GM21367 (cell line): ENCODE measurements at regions not wholly inside any gene's neighbourhood (a gene's known extent, or its start where the extent isn't known, plus 50 kb on each side); places are given as distances from the start of the nearest gene placed in this dataset.
"Not testable (repeated sequence)": the region's sequence is repeated elsewhere in the genome, so short reads cannot be mapped to it uniquely, and the experiment has no call there.

Experiments
- ATAC-seq: cut with Tn5 transposase; IDR thresholded peaks from one replicate; pipeline ENCODE4 v1.9.1; 2021; ENCODE audit not compliant: unreplicated experiment

- no peak for ATAC-seq
These were observed 573.2 kb upstream of the PCDH20 start for GRCh38 chr13:61988810-61989209.

DNA sequence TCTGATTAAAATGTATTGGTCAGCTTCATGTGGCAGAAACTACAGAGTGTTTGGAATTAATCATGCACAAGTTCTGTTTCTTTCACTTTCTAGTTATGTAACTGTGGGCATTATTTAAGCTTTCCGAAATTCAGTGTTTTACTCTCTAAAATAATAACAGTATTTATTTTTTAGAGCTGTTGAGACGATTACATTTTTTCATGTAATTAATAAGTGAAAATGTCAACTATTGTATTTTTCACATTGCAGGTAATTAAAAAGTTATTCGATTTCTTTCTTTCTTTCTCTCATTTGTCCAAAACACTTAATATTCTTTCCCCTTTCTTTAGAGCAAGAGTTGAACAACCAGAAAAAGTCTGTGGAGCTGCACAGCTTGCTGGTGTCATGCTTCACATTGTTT lies 559.4 kb upstream of the PCDH20 start:
- ATAC-seq: no peak

GRCh38 chr13:61965756-61966155 lies 550.1 kb upstream of the PCDH20 start:
- ATAC-seq: no peak

DNA sequence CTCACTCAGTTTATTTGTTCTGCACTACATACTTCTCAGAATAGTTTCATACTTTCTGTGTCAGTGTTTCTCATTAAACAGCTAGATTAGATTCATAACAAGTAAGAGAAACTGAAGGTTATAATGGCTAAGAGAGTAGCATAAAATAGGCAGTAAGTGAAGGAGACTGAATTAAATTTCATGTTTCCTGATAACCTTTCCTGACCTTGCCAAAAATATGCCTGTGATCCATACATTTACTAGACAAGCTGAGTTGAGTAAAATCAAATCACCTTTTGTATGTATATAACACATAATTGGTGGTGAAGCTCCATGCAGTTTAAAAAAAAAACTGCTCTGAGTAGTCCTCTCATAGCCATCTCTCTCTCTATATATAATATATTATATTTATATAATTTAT lies 545.3 kb upstream of the PCDH20 start:
- ATAC-seq: no peak

DNA sequence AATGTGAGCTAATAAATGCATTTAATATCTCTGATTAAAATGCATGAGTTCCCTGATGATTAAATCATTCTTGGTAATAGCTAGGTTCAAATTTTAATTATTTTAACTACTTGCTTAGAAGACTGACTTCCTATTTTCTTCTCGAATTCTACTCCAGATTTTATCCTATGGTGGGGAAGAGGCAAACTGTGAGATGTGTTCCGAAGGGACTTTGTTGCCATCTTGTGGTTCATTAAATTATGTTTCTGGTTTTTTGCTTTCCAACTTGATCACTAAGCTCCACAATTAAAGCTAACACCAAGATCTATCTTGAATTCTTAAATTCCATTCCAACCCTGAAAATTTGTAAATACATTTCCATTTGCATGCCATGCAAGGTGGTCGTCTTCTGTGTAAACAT lies 538.4 kb upstream of the PCDH20 start:
- no peak for ATAC-seq

DNA sequence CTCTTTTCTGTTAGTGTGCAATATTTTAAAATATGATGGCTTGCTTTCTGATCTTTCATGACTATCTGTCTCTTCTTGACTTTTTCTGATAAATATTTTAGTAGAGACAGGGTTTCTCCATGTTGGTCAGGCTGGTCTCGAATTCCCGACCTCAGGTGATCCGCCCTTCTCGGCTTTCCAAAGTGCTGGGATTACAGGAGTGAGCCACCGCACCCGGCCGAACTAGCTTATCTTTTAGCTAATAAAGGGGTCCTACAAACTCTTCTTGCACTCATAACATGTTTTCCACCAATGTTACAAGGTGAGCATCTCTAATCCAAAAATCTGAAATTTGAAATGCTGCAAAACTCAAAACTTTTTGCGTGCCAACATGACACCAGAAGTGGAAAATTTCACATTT lies 535.2 kb upstream of the PCDH20 start:
- ATAC-seq: no peak

GRCh38 chr13:61944329-61944929 lies 528.8 kb upstream of the PCDH20 start:
- no peak for ATAC-seq

DNA sequence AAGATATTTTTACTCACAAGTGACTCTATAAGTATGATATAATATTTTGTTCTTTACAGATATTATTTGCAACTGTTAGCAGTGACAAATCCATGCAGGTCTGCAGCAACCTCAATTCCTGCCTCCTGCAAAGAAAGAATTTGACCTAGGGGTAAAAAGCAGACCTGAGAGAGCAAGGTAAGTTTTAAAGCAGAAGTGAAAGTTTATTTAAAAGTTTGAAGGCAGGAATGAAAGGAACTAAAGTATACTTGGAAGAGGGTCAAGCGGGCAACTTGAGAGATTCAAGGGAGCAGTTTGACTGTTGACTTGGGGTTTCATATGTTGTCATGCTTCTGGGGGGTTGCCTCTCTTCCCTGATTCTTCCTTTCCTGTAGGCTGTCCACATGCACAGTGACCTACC lies 520.1 kb upstream of the PCDH20 start:
- ATAC-seq: no peak

DNA sequence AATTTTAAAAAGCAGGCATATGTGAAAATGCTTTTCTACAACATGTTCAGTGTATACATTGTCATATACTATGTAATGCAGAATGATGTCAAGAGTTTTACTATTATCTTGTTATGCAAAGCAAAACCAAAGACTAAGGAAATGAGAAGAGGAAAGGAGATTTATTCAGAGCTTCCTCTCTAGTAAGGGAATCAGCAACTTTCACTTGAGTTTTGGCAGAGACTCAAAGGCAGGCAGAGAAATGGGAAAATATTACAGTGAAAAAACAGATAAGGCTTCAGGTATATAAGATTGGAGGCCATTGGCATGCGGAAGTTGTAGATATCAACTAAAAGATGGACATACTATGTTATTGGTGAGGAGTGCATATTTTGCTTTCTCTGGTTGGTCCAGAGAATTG lies 512.0 kb upstream of the PCDH20 start:
- ATAC-seq: no peak

GRCh38 chr13:61918841-61919240 lies 503.2 kb upstream of the PCDH20 start:
- no peak for ATAC-seq

- no peak for ATAC-seq
These were observed 500.8 kb upstream of the PCDH20 start for GRCh38 chr13:61916483-61916882.

- no peak for ATAC-seq
These were observed 497.5 kb upstream of the PCDH20 start for GRCh38 chr13:61913183-61913582.

DNA sequence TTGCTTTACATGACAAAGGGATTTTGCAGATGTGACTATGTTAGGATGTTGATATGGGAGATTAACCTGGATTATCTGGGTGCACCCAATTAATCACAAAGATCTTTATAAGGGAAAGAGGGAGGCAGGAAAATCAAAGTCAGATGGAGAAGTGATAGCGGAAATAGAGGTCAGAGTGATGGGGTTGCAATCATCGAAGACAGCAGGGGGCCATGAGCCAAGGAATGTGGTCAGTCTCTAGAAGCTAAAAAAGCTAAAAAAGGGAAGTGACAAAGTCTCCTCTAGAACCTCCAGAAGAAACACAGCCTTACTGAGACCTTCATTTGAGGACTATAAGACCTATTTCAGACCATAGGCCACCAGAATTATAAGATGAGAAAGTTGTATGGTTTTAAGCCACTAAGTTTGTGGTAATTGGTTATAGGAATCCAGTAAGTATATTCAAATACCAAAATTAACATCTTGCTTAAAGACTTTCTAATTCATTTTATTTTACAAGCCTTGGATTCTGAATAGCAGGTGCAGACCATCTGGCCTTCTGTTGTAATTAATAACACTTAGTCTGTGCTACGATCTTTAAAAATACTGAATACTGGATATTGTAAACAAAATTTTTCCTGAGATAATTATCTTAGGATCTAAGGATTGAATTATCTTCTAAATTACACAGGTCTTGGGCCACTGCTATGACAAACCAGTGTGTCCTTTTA lies 493.4 kb upstream of the PCDH20 start:
- ATAC-seq: no peak

DNA sequence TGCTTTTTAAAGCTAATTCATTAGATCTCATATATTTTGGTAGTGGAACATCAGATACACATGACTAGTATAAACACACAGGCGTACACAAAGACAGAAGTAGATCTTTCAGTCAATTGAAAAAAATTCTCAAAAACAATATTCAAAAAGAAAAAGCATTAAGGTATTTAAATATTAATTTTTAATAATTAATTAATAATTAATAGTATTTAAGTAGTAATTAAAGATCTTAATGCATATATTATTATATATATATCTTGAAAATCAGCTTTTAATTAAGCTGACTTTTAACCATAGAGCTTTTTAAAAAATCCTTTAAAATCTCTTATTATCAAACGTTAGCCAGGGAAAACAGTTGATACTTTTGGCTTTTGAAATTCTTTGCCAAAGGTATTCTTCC lies 489.4 kb upstream of the PCDH20 start:
- ATAC-seq: no peak

DNA sequence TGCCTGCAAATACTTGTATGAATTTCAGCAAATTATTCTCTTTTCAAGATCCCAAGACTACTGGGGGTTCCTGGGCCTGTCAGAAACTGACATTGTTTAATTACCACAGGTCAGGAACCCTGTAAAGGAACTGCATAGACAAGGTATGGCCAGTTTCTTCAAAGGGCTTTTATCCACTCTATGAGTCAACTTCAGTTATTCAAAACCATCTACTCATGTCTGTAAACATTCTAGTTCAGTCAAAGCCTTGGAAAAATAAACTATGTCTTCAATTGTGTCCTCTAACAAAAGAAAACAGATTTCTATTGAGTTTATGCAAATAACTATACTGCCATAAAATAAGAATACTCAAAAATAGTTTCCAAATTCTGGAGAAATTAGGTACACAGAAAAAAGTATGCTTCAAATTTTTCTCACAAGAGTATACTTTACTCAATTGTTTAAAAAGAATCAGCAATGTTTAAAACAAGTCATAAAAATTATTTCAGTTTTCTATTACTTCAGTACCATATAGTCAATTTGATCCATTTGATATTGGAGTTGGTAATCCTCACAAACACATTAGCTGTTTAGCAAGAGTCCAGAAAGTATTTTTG lies 486.4 kb upstream of the PCDH20 start:
- ATAC-seq: no peak

DNA sequence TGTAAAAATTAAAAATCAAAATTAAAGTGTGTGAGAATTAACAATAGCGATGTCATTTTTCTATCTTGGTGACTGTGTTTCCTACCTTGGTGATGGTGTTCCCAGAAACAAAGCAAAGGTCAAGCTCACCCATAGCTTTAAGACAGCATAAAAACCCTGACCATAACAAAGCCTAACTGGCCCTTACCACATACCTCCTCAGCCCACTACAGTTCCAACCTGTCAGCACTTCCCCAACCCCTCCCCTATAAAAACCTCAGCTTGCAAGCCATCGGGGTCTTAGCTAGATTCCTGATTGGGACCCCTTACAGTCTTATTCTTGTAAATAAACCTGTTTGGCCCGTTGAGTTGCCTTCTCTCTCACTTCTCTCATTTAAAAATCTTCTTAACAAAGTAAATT lies 484.4 kb upstream of the PCDH20 start:
- no peak for ATAC-seq

GRCh38 chr13:61898207-61898606 lies 482.6 kb upstream of the PCDH20 start:
- no peak for ATAC-seq

GRCh38 chr13:61891401-61891800 lies 475.8 kb upstream of the PCDH20 start:
- no peak for ATAC-seq

DNA sequence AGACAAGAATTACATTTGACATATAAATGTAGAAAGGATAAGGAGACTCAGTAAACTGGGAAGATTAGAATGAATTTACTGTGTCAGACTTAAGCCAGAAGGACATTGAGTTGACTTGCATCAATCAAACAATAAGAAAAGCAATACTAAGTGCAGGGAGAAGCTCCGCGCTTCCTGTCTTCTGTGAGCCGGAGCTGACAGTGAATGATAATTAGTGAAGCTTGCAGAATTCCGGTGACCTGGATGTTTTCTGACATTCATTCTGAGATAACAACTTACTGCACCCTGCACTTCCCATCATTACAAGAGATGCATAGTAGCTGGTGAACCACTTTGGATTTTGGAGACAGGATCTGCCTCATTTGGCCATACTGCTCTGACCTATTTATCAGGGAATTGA lies 469.2 kb upstream of the PCDH20 start:
- ATAC-seq: no peak

DNA sequence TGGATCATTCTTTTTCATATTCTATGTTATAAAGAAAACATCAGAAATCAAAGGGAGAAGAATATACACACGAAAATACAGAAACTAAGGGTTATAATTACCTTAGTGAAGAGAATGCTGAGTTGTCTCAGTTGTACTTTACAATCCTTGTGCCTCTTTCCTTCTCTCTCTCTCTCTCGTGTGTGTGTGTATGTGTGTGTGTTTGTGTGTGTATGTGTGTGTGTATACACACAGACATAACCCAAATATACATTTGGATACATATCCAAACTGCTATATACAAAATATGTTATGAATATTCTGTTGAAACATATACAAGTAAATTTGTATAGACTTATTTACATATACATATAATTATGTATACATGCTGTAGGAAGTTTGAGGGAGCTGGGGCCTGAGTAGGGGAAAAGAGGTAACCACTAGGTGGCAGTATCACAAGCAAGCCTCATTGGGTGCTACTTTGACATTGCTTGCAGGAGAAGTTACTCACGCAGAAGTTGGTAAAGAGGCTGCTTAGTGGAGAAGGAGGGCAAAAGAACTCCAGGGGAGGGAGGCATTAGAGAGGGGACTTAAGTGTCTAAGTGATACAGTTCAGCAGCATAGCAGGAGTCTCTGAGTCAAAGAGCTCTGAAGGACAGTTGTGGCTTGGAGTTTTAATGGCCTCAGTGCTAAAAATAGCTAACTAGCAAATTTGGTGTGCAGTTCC lies 465.1 kb upstream of the PCDH20 start:
- peak; percentile 84 for ATAC-seq

DNA sequence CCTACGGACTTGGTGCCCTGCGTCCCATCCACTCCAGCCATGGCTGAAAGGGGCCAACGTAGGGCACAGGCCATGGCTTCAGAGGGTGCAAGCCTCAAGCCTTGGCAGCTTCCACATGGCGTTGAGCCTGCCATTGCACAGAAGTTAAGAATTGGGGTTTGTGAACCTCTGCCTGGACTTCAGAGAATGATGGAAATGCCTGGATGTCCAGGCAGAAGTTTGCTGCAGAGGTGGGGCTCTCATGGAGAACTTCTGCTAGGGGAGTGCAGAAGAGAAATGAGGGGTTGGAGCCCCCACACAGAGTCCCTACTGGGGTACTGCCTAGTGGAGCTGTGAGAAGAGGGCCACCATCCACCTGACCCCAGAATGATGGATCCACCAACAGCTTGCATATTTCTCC lies 462.9 kb upstream of the PCDH20 start:
- not testable (repeated sequence) for ATAC-seq

DNA sequence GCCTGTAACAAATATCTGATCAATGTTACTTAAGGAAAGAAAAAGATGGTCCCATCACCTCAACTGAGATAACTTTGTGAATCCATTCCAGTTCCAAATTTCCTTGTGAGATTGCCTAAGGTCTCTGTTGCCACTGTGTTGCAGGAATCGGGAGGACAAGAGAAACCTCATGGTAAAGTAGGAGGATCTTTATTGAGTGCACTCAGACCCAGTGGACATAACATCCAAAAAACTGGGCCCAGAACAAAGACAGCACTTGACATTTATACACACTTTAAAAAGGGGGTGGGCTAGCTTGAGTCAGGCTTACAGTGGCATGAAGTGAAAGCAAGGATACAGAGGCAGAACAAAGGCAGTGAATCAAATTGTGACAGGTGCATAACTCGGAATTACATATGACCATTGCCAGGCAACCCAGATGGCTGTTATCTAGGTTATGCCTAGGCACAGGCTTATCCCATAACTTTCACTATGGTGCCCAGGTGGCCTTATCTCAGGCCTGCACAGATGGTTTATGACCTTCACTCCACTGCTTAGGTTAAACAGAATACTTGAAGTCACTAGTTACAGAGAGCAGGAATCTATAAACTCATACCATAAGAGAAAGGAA lies 459.4 kb upstream of the PCDH20 start:
- no peak for ATAC-seq
